ENCODE measurements at regions not wholly inside any gene's neighbourhood (a gene's known extent, or its start where the extent isn't known, plus 50 kb on each side); places are given as distances from the start of the nearest gene placed in this dataset.
A peak's percentile ranks its signal among the peaks of the same experiment; 100 is the strongest.

- DNase-seq (ENCODE audit: low spot score) (no peak), ATAC-seq (no peak), FAIRE-seq (no peak)
- Histone ChIP-seq H2AFZ (ENCODE audit: low read length) (no peak overlapping the region), H3K27me3 (ENCODE audit: control insufficient read depth in 1 of 2, insufficient read depth in 2 of 2, low read length in 2 of 2) (no peaks in the 10 kb centered on the region), H3K4me1 (ENCODE audit: insufficient read depth, low read length) (peaks cover 88% of the 10 kb centered on the region), H3K9me3 (ENCODE audit: low read length) (no peaks in the 10 kb centered on the region), H3K27ac (ENCODE audit: extremely low read length, insufficient read depth, low read length) (no peak overlapping the region), H3K79me2 (ENCODE audit: insufficient read depth, low read length) (no peaks in the 10 kb centered on the region), H3K4me3 (replicated peaks in 1 of 3; ENCODE audit: insufficient read depth in 1 of 3, low read depth in 2 of 3, low read length in 3 of 3) (no peak overlapping the region), H3K4me2 (ENCODE audit: low read depth, low read length) (no peak overlapping the region), H3K36me3 (replicated peaks in 1 of 2; ENCODE audit: control insufficient read depth in 1 of 2, insufficient read depth in 2 of 2, low read length in 2 of 2) (no peaks in the 10 kb centered on the region), H4K20me1 (ENCODE audit: insufficient read depth, low read length) (no peaks in the 10 kb centered on the region), H3K9ac (ENCODE audit: insufficient read depth, low read depth, low read length) (no peak overlapping the region)
- intact Hi-C loops (cut with micrococcal nuclease; ENCODE audit: unreplicated experiment) = loop anchor here (5.0 kb wide), 1 partner anchor 109 kb away; no protein-coding TSS in a partner anchor
- BruUV-seq (replicated peaks) = no TSS peak
- 98% methylated on average over 2 of the region's 2 CpGs for WGBS (ENCODE audit: low lambda C conversion rate)
- POLR2A ChIA-PET = no interaction called here
- 0 out of 2 replicates have a peak, but pooled peaks have one; percentile 17 for TF ChIP-seq HDAC2 (CRISPR knock-in tag; IDR thresholded peaks at IDR 0.05)
- TF ChIP-seq ZBTB7A (CRISPR knock-in tag; IDR thresholded peaks at IDR 0.05) = 0 out of 2 replicates have a peak, but pooled peaks have one; percentile 13
- no peak for TF ChIP-seq ZFP41 (CRISPR knock-in tag; IDR thresholded peaks at IDR 0.05; ENCODE audit: borderline replicate concordance)
- peak; percentile 57 for TF ChIP-seq ZFP36 (IDR thresholded peaks at IDR 0.05; ENCODE audit: borderline replicate concordance, low read depth, low read length, partially characterized antibody)
- in situ Hi-C loops (cut with HindIII; ENCODE audit: extremely low pct_ligation_motif_present, low pct_unique_long_range_greater_than_20kb) = no loop called here
- CTCF ChIA-PET (ENCODE audit: low intra/inter-chr PET ratio, low total read pairs) = no interaction called here
These were observed 81.8 kb downstream of the RHOB start for GRCh38 chr2:20528713-20529112.

GRCh38 chr2:20530520-20530919 is 83.6 kb downstream of the RHOB start:
- in situ Hi-C loops (cut with HindIII; ENCODE audit: extremely low pct_ligation_motif_present, low pct_unique_long_range_greater_than_20kb) = no loop called here
- Histone ChIP-seq H2AFZ (ENCODE audit: low read length) (no peak overlapping the region), H3K4me2 (ENCODE audit: low read depth, low read length) (no peak overlapping the region), H3K4me1 (ENCODE audit: insufficient read depth, low read length) (peaks cover 88% of the 10 kb centered on the region), H3K27ac (ENCODE audit: extremely low read length, insufficient read depth, low read length) (no peak overlapping the region), H3K36me3 (replicated peaks in 1 of 2; ENCODE audit: control insufficient read depth in 1 of 2, insufficient read depth in 2 of 2, low read length in 2 of 2) (no peaks in the 10 kb centered on the region), H3K4me3 (replicated peaks in 1 of 3; ENCODE audit: insufficient read depth in 1 of 3, low read depth in 2 of 3, low read length in 3 of 3) (no peak overlapping the region), H3K9me3 (ENCODE audit: low read length) (no peaks in the 10 kb centered on the region), H4K20me1 (ENCODE audit: insufficient read depth, low read length) (no peaks in the 10 kb centered on the region), H3K79me2 (ENCODE audit: insufficient read depth, low read length) (no peaks in the 10 kb centered on the region), H3K27me3 (ENCODE audit: control insufficient read depth in 1 of 2, insufficient read depth in 2 of 2, low read length in 2 of 2) (no peaks in the 10 kb centered on the region), H3K9ac (ENCODE audit: insufficient read depth, low read depth, low read length) (no peak overlapping the region)
- no TSS peak for BruUV-seq (replicated peaks)
- FAIRE-seq = no peak
- CTCF ChIA-PET (ENCODE audit: low intra/inter-chr PET ratio, low total read pairs) = no interaction called here
- 90% methylated on average over 6 of the region's 6 CpGs for WGBS (ENCODE audit: low lambda C conversion rate)
- POLR2A ChIA-PET = interaction anchor here (1.1 to 1.8 kb wide), 3 partner anchors 13 to 84 kb away, joined by 3 to 4 read pairs (median 3); partner anchors contain the start of gene RHOB
- no peak for DNase-seq (ENCODE audit: low spot score)
- intact Hi-C loops (cut with micrococcal nuclease; ENCODE audit: unreplicated experiment) = no loop called here
- no peak for ATAC-seq
- 0 out of 2 replicates have a peak, but pooled peaks have one; percentile 30 for TF ChIP-seq CAMTA2 (CRISPR knock-in tag; IDR thresholded peaks at IDR 0.05; ENCODE audit: borderline replicate concordance)
- TF ChIP-seq ZNF12 (CRISPR knock-in tag; IDR thresholded peaks at IDR 0.05) = no peak
- no peak for TF ChIP-seq NPAS2 (CRISPR knock-in tag; IDR thresholded peaks at IDR 0.05; ENCODE audit: borderline replicate concordance)
- no peak for TF ChIP-seq NR3C1 (CRISPR knock-in tag; IDR thresholded peaks at IDR 0.05)
- no peak for TF ChIP-seq HOXA3 (CRISPR knock-in tag; IDR thresholded peaks at IDR 0.05)
- TF ChIP-seq POLR2G (IDR thresholded peaks at IDR 0.05; ENCODE audit: low read depth, low read length) = no peak
- TF ChIP-seq THAP8 (CRISPR knock-in tag; IDR thresholded peaks at IDR 0.05; ENCODE audit: borderline replicate concordance) = no peak
- no peak for TF ChIP-seq ZNF337 (CRISPR knock-in tag; IDR thresholded peaks at IDR 0.05; ENCODE audit: borderline replicate concordance, low read depth)
- TF ChIP-seq ZNF607 (CRISPR knock-in tag; IDR thresholded peaks at IDR 0.05; ENCODE audit: borderline replicate concordance) = no peak
- no peak for TF ChIP-seq SIN3B (IDR thresholded peaks at IDR 0.05; ENCODE audit: low read length)
- no peak for TF ChIP-seq ZNF614 (CRISPR knock-in tag; IDR thresholded peaks at IDR 0.05; ENCODE audit: borderline replicate concordance)
- 0 out of 2 replicates have a peak, but pooled peaks have one; percentile 14 for TF ChIP-seq SP4 (CRISPR knock-in tag; IDR thresholded peaks at IDR 0.05)
- no peak for TF ChIP-seq POLR2AphosphoS2 (IDR thresholded peaks at IDR 0.05; ENCODE audit: low read depth, low read length)
- TF ChIP-seq TEAD3 (CRISPR knock-in tag; optimal IDR thresholded peaks at IDR 0.05; ENCODE audit: borderline replicate concordance) = no peak

Data from HepG2 (cell line).